ENCODE measurements at regions not wholly inside any gene's neighbourhood (a gene's known extent, or its start where the extent isn't known, plus 50 kb on each side); places are given as distances from the start of the nearest gene placed in this dataset.

DNA sequence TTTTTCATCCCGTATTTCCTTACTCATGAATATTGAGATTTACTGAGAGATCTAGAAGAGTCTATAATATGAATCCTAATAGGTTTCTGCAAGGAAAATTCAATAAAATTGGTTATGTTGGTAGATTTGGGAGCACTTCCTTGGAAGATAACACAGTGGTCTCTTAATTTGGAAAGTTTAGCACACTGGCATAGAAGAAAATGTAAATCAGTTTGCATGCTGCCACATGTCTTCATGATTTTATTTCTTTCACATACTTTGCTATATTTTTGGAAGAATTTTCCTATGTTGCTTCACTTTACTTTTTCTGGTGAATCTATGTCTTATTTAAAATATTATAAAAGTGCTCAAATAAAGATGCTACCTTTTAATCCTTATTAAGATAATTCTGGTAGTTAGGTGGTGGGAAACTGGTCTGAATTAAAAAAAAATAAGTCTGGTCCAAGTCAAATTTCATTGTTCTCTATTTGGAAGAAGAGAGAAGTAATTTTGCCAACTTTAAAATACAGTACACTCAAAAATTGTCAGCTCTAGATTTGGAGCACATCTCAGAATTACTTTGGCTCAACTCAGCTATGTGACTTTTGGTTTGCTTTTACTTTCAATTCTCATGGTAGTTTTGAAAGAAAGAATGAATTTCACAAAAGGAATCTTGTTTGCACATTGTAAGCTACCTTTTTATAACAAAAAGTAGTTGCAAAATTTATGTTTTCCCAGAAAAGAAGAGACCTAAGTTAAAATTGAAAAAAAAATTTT, 197.3 kb downstream of the CENPW start:
- TF ChIP-seq, protein P1, sequence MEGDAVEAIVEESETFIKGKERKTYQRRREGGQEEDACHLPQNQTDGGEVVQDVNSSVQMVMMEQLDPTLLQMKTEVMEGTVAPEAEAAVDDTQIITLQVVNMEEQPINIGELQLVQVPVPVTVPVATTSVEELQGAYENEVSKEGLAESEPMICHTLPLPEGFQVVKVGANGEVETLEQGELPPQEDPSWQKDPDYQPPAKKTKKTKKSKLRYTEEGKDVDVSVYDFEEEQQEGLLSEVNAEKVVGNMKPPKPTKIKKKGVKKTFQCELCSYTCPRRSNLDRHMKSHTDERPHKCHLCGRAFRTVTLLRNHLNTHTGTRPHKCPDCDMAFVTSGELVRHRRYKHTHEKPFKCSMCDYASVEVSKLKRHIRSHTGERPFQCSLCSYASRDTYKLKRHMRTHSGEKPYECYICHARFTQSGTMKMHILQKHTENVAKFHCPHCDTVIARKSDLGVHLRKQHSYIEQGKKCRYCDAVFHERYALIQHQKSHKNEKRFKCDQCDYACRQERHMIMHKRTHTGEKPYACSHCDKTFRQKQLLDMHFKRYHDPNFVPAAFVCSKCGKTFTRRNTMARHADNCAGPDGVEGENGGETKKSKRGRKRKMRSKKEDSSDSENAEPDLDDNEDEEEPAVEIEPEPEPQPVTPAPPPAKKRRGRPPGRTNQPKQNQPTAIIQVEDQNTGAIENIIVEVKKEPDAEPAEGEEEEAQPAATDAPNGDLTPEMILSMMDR (conservative IDR thresholded peaks at IDR 0.05; ENCODE audit: low read length), result no peak
- TF ChIP-seq EZH2phosphoT487 (IDR thresholded peaks at IDR 0.05; ENCODE audit: borderline replicate concordance), result no peak
